ENCODE measurements at regions not wholly inside any gene's neighbourhood (a gene's known extent, or its start where the extent isn't known, plus 50 kb on each side); places are given as distances from the start of the nearest gene placed in this dataset.

GRCh38 chr1:198024336-198024735, 107.2 kb downstream of the LHX9 start:
- TF ChIP-seq, protein P1, sequence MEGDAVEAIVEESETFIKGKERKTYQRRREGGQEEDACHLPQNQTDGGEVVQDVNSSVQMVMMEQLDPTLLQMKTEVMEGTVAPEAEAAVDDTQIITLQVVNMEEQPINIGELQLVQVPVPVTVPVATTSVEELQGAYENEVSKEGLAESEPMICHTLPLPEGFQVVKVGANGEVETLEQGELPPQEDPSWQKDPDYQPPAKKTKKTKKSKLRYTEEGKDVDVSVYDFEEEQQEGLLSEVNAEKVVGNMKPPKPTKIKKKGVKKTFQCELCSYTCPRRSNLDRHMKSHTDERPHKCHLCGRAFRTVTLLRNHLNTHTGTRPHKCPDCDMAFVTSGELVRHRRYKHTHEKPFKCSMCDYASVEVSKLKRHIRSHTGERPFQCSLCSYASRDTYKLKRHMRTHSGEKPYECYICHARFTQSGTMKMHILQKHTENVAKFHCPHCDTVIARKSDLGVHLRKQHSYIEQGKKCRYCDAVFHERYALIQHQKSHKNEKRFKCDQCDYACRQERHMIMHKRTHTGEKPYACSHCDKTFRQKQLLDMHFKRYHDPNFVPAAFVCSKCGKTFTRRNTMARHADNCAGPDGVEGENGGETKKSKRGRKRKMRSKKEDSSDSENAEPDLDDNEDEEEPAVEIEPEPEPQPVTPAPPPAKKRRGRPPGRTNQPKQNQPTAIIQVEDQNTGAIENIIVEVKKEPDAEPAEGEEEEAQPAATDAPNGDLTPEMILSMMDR (conservative IDR thresholded peaks at IDR 0.05 in 1 of 2, IDR thresholded peaks at IDR 0.05 in 1 of 2; ENCODE audit: low read depth in 1 of 2, low read length in 2 of 2): no peak
- no peak for TF ChIP-seq EZH2 (IDR thresholded peaks at IDR 0.05; ENCODE audit: low read length, missing control alignments)

Data from fibroblast of lung (primary cell).